ENCODE measurements at regions not wholly inside any gene's neighbourhood (a gene's known extent, or its start where the extent isn't known, plus 50 kb on each side); places are given as distances from the start of the nearest gene placed in this dataset.

DNA sequence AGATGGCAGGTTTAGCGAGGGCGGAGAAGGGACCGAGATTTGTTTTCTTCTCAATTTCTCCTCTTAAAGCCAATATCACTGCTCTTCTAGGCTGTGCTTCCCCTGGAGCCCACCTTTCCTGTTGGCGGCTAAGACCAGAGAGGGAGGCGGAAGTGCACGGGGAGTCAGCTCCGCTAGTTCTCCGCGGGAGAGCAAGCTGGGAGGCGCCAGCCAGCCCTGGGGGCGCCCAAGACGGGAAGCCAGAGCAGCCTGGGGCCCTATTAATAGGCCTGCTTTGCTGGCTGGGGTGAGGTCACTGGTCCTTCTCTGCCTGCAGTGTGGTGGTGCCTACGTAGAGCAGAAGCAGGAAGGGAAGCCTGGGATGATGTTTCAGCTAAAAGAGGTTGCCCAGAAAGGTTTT lies 61.6 kb downstream of the LSM5 start:
- peak overlapping the region; percentile 68 for H3K4me3 Mint-ChIP-seq
- H3K9me3 Mint-ChIP-seq, result no peaks in the 10 kb centered on the region
- no peak for DNase-seq (ENCODE audit: extremely low spot score, unreplicated experiment)
- TF ChIP-seq CTCF (conservative IDR thresholded peaks at IDR 0.05), result no peak
- no peak overlapping the region for H3K27ac Mint-ChIP-seq
- H3K36me3 Mint-ChIP-seq, result no peaks in the 10 kb centered on the region
- H3K4me1 Mint-ChIP-seq (ENCODE audit: unreplicated experiment), result no peaks in the 10 kb centered on the region
- H3K27me3 Mint-ChIP-seq, result peaks cover 83% of the 10 kb centered on the region

GRCh38 chr7:32427769-32428291 lies 62.4 kb downstream of the LSM5 start:
- Mint-ChIP-seq H3K9me3 (no peaks in the 10 kb centered on the region), H3K27ac (no peak overlapping the region), H3K4me3 (peak overlapping the region; percentile 36), H3K27me3 (peaks cover 79% of the 10 kb centered on the region), H3K4me1 (ENCODE audit: unreplicated experiment) (no peaks in the 10 kb centered on the region), H3K36me3 (no peaks in the 10 kb centered on the region)
- TF ChIP-seq CTCF (conservative IDR thresholded peaks at IDR 0.05), result peak; percentile 78
- peak; percentile 91 for DNase-seq (ENCODE audit: extremely low spot score, unreplicated experiment)

DNA sequence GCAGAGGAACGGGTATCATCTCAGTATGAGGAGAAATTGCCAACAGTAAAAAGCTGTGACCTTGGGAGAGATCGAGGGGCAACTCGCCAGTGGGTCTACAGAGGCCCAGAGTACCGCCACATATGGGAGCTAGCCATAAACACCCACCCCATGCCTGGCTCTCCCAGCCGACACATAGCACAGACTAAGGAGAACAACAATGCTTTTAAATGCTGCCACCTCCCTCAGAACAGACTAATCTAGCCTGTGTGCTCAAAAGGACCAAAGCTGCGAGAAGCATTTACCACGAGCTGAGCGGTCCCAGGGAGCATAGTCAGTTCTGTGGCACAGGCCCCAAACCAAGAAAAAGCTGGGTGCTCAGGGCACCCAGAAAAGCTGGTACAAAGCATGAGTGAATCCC lies 73.3 kb downstream of the LSM5 start:
- Mint-ChIP-seq H3K36me3 (no peaks in the 10 kb centered on the region), H3K4me1 (ENCODE audit: unreplicated experiment) (no peaks in the 10 kb centered on the region), H3K9me3 (no peaks in the 10 kb centered on the region), H3K4me3 (no peak overlapping the region), H3K27me3 (peaks cover 35% of the 10 kb centered on the region), H3K27ac (no peak overlapping the region)
- TF ChIP-seq CTCF (conservative IDR thresholded peaks at IDR 0.05), result no peak
- no peak for DNase-seq (ENCODE audit: extremely low spot score, unreplicated experiment)

DNA sequence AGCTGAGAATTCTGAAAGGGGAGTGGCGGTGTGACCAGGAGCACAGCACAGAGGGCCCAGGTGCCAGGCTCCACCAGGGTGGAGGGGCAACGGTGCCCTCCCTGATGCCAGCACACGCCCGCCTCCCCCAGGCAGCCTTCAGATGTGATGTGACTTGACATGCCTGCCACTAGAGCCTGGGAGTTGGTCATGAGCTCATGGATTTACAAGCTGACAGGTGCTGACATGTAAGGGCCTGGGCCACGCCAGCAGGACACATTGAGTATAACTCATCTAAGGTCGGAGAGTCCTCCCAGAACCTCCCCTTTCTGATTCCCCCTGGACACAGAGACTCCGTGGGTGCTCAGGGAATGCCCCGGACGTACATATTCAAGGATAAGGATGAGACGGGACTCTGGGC lies 74.2 kb downstream of the LSM5 start:
- no peaks in the 10 kb centered on the region for H3K4me1 Mint-ChIP-seq (ENCODE audit: unreplicated experiment)
- TF ChIP-seq CTCF (conservative IDR thresholded peaks at IDR 0.05), result no peak
- no peaks in the 10 kb centered on the region for H3K36me3 Mint-ChIP-seq
- H3K27ac Mint-ChIP-seq, result no peak overlapping the region
- H3K27me3 Mint-ChIP-seq, result peaks cover 32% of the 10 kb centered on the region
- H3K4me3 Mint-ChIP-seq, result no peak overlapping the region
- no peaks in the 10 kb centered on the region for H3K9me3 Mint-ChIP-seq
- no peak for DNase-seq (ENCODE audit: extremely low spot score, unreplicated experiment)

DNA sequence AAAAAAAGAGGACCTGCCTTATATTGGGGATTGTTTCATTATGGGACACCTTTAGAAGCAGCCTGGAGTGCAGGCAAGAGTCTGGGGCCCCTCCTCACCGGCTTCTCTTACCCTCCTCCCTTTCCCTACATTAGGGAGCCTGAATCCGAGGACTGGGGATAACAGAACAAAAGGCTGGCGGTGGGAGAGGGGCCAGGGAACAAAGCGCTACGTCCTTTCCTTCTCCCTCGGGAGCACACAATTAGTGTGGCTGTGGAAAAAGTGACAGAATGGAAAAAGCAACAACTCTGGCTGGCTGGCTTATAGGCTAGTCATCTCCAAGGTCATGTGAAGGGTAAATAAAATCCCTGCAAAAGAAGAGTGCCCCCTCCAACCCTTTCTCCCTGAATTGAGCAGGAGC lies 74.7 kb downstream of the LSM5 start:
- Mint-ChIP-seq H3K4me3 (no peak overlapping the region), H3K36me3 (no peaks in the 10 kb centered on the region), H3K4me1 (ENCODE audit: unreplicated experiment) (no peaks in the 10 kb centered on the region), H3K27me3 (peaks cover 34% of the 10 kb centered on the region), H3K27ac (no peak overlapping the region), H3K9me3 (no peaks in the 10 kb centered on the region)
- no peak for DNase-seq (ENCODE audit: extremely low spot score, unreplicated experiment)
- no peak for TF ChIP-seq CTCF (conservative IDR thresholded peaks at IDR 0.05)

DNA sequence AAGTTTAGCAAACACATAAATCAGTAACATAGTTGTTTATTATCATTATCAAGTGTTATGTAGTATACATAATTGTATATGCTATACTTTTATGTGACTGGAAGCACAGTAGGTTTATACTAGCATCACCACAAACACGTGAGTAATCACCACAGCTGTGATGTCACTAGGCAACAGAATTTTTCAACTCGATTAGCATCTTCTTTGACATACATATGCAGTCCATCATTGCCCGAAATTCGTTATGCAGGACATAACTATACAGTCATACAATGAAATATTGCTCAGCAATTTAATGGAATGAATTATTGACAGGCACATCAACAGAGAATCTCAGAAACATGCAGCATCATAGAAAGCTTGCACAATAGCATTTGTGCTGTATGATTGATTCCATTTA lies 77.7 kb downstream of the LSM5 start:
- Mint-ChIP-seq H3K36me3 (no peaks in the 10 kb centered on the region), H3K4me1 (ENCODE audit: unreplicated experiment) (no peaks in the 10 kb centered on the region), H3K9me3 (no peaks in the 10 kb centered on the region)

More for the DNA sequence above, 77.7 kb downstream of the LSM5 start:
- Mint-ChIP-seq H3K27ac (no peak overlapping the region), H3K27me3 (peaks cover 26% of the 10 kb centered on the region), H3K4me3 (no peak overlapping the region)
- no peak for TF ChIP-seq CTCF (conservative IDR thresholded peaks at IDR 0.05)
- DNase-seq (ENCODE audit: extremely low spot score, unreplicated experiment), result no peak
